Thyroid gland (tissue), 4 donors: ENCODE measurements at regions not wholly inside any gene's neighbourhood (a gene's known extent, or its start where the extent isn't known, plus 50 kb on each side); places are given as distances from the start of the nearest gene placed in this dataset.

Experiments used
- POLR2A ChIP-seq, 2 donors: fragments of 450-650 bp; IDR thresholded peaks; one replicate each; pipeline ENCODE4 v1.6.1; 2017; ENCODE audit warnings: antibody characterized with exemption in 2 of 2, mild to moderate bottlenecking in 2 of 2, moderate library complexity in 1 of 2
- TF ChIP-seq, protein P1 (sequence below), 6 experiments: fragments of 200-600 bp in 3 of 6; fragments of 450-650 bp in 3 of 6; sonication (generic) in 3 of 6; IDR thresholded peaks; one replicate each; pipeline ENCODE4 v1.5.1; 2016 to 2019; ENCODE audit warnings: antibody characterized with exemption in 6 of 6, mild to moderate bottlenecking in 2 of 6, inconsistent platforms in 1 of 6, moderate library complexity in 1 of 6

DNA sequence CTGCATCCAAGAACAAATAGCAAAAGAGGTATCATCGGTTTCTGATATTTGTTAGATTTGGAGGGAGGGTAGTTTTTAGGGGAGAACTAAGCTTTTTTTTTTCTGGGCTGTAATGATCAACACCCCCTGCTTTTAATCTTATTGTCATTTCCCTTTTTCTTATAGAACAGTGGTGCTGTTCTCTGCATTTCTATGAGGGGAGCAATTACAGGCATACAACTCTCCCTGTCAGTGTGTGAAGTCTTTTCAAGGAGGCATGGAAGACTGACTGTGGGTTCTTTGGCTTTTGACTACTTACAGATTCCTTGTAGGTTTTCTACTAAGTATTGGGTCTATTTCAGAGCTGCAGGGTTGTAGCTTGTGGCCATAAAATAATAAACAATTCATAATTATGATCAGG, 632.3 kb downstream of the TFAP2B start:
- TF ChIP-seq, protein P1, sequence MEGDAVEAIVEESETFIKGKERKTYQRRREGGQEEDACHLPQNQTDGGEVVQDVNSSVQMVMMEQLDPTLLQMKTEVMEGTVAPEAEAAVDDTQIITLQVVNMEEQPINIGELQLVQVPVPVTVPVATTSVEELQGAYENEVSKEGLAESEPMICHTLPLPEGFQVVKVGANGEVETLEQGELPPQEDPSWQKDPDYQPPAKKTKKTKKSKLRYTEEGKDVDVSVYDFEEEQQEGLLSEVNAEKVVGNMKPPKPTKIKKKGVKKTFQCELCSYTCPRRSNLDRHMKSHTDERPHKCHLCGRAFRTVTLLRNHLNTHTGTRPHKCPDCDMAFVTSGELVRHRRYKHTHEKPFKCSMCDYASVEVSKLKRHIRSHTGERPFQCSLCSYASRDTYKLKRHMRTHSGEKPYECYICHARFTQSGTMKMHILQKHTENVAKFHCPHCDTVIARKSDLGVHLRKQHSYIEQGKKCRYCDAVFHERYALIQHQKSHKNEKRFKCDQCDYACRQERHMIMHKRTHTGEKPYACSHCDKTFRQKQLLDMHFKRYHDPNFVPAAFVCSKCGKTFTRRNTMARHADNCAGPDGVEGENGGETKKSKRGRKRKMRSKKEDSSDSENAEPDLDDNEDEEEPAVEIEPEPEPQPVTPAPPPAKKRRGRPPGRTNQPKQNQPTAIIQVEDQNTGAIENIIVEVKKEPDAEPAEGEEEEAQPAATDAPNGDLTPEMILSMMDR (IDR thresholded peaks at IDR 0.05): no peak
- TF ChIP-seq POLR2A (IDR thresholded peaks at IDR 0.05): no peak
